Hepatocyte (in vitro differentiated cells): ENCODE measurements at regions not wholly inside any gene's neighbourhood (a gene's known extent, or its start where the extent isn't known, plus 50 kb on each side); places are given as distances from the start of the nearest gene placed in this dataset.

ENCODE experiments used
- DNase-seq: peaks from one replicate; pipeline ENCODE4 v3.0.0-alpha.2; 2016; ENCODE audit warnings: low spot score
- H2AFZ ChIP-seq: fragments of 200-600 bp; sonication (generic); 2 replicates; pipeline ENCODE4 v1.6.0; 2016; ENCODE audit warnings: antibody characterized with exemption, mild to moderate bottlenecking
- H3K27ac ChIP-seq: fragments of 200-600 bp; sonication (generic); 2 replicates; pipeline ENCODE4 v1.5.1; 2016; ENCODE audit warnings: mild to moderate bottlenecking
- H3K27me3 ChIP-seq: fragments of 200-600 bp; sonication (generic); 2 replicates; pipeline ENCODE4 v1.6.1; 2016
- H3K36me3 ChIP-seq: fragments of 200-600 bp; sonication (generic); replicated peaks from 2 replicates; pipeline ENCODE4 v1.5.1; 2016; ENCODE audit warnings: low read depth; ENCODE audit not compliant: insufficient read depth
- H3K4me1 ChIP-seq: fragments of 200-600 bp; sonication (generic); 2 replicates; pipeline ENCODE4 v1.5.1; 2016; ENCODE audit warnings: mild to moderate bottlenecking, moderate library complexity; ENCODE audit not compliant: insufficient read depth
- H3K4me2 ChIP-seq: fragments of 200-600 bp; sonication (generic); 2 replicates; pipeline ENCODE4 v1.6.0; 2016
- H3K4me3 ChIP-seq: fragments of 200-600 bp; sonication (generic); 2 replicates; pipeline ENCODE4 v1.5.1; 2016; ENCODE audit warnings: mild to moderate bottlenecking
- H3K79me2 ChIP-seq: fragments of 200-600 bp; sonication (generic); 2 replicates; pipeline ENCODE4 v1.6.0; 2017; ENCODE audit warnings: mild to moderate bottlenecking
- H3K9me2 ChIP-seq: fragments of 200-600 bp; sonication (generic); replicated peaks from 2 replicates; pipeline ENCODE4 v1.6.0; 2017; ENCODE audit warnings: mild to moderate bottlenecking; ENCODE audit not compliant: insufficient read depth
- H3K9me3 ChIP-seq: fragments of 200-600 bp; sonication (generic); 2 replicates; pipeline ENCODE4 v1.5.1; 2016; ENCODE audit warnings: low read depth, mild to moderate bottlenecking
- H4K20me1 ChIP-seq: fragments of 200-600 bp; sonication (generic); 2 replicates; pipeline ENCODE4 v1.6.0; 2016; ENCODE audit warnings: mild to moderate bottlenecking; ENCODE audit not compliant: insufficient read depth, poor library complexity, severe bottlenecking
- CTCF ChIP-seq: fragments of 200-600 bp; sonication (generic); IDR thresholded peaks from 2 replicates; pipeline ENCODE4 v1.5.1; 2016; ENCODE audit warnings: antibody characterized with exemption, mild to moderate bottlenecking; ENCODE audit not compliant: poor library complexity
- EZH2 ChIP-seq: fragments of 200-600 bp; sonication (generic); IDR thresholded peaks from 2 replicates; pipeline ENCODE4 v1.6.1; 2016; ENCODE audit warnings: antibody characterized with exemption, mild to moderate bottlenecking, borderline replicate concordance
- EZH2phosphoT487 ChIP-seq: fragments of 200-600 bp; sonication (generic); IDR thresholded peaks from one replicate; pipeline ENCODE4 v1.6.1; 2018; ENCODE audit warnings: antibody characterized with exemption, mild to moderate bottlenecking, low read depth, moderate library complexity; ENCODE audit not compliant: unreplicated experiment, severe bottlenecking
- WGBS: methylation state at CpG from one replicate; pipeline ENCODE4 v1.1.6; 2016; ENCODE audit warnings: low lambda C conversion rate; ENCODE audit errors: missing lambda C conversion rate; 5-methylcytosine and 5-hydroxymethylcytosine counted together

GRCh38 chr3:191959876-191960413, 499.0 kb downstream of the PYDC2 start:
- H3K4me2 ChIP-seq = no peak overlapping the region
- H3K27me3 ChIP-seq = no peaks in the 10 kb centered on the region
- no peaks in the 10 kb centered on the region for H4K20me1 ChIP-seq
- no peak for DNase-seq
- no peak overlapping the region for H2AFZ ChIP-seq
- no peaks in the 10 kb centered on the region for H3K9me3 ChIP-seq
- 67% methylated on average over 4 of the region's 4 CpGs for WGBS
- H3K79me2 ChIP-seq = no peaks in the 10 kb centered on the region
- TF ChIP-seq CTCF (no peak), EZH2phosphoT487 (no peak), EZH2 (no peak)
- H3K4me3 ChIP-seq = no peak overlapping the region
- no peaks in the 10 kb centered on the region for H3K9me2 ChIP-seq
- H3K36me3 ChIP-seq = no peaks in the 10 kb centered on the region
- H3K4me1 ChIP-seq = no peaks in the 10 kb centered on the region
- no peak overlapping the region for H3K27ac ChIP-seq

GRCh38 chr3:191961022-191961421, 500.1 kb downstream of the PYDC2 start:
- H2AFZ ChIP-seq = no peak overlapping the region
- no peaks in the 10 kb centered on the region for H3K9me3 ChIP-seq
- H3K79me2 ChIP-seq = no peaks in the 10 kb centered on the region
- TF ChIP-seq EZH2 = no peak
- no peak for TF ChIP-seq EZH2phosphoT487
- no peak for TF ChIP-seq CTCF
- no peaks in the 10 kb centered on the region for H4K20me1 ChIP-seq
- H3K4me2 ChIP-seq = no peak overlapping the region
- no peaks in the 10 kb centered on the region for H3K36me3 ChIP-seq
- H3K4me3 ChIP-seq = no peak overlapping the region
- DNase-seq = no peak
- H3K27ac ChIP-seq = no peak overlapping the region
- no peaks in the 10 kb centered on the region for H3K4me1 ChIP-seq
- H3K9me2 ChIP-seq = no peaks in the 10 kb centered on the region
- WGBS = 45% methylated on average over 5 of the region's 5 CpGs
- no peaks in the 10 kb centered on the region for H3K27me3 ChIP-seq

- H3K36me3 ChIP-seq = no peaks in the 10 kb centered on the region
- H2AFZ ChIP-seq = no peak overlapping the region
- DNase-seq = no peak
- H3K79me2 ChIP-seq = no peaks in the 10 kb centered on the region
- no peak overlapping the region for H3K4me2 ChIP-seq
- H3K27ac ChIP-seq = no peak overlapping the region
- no peaks in the 10 kb centered on the region for H3K4me1 ChIP-seq
- no peaks in the 10 kb centered on the region for H3K9me2 ChIP-seq
- no peaks in the 10 kb centered on the region for H3K9me3 ChIP-seq
- H3K27me3 ChIP-seq = no peaks in the 10 kb centered on the region
- no peaks in the 10 kb centered on the region for H4K20me1 ChIP-seq
- no peak for TF ChIP-seq EZH2phosphoT487
- no peak for TF ChIP-seq CTCF
- no peak for TF ChIP-seq EZH2
- H3K4me3 ChIP-seq = no peak overlapping the region
These were observed 500.6 kb downstream of the PYDC2 start for GRCh38 chr3:191961529-191961928.

GRCh38 chr3:191962324-191962723, 501.4 kb downstream of the PYDC2 start:
- Histone ChIP-seq H3K9me2 (no peaks in the 10 kb centered on the region), H3K9me3 (no peaks in the 10 kb centered on the region), H3K4me2 (no peak overlapping the region), H3K4me3 (no peak overlapping the region), H3K36me3 (no peaks in the 10 kb centered on the region), H3K79me2 (no peaks in the 10 kb centered on the region), H3K27ac (no peak overlapping the region), H4K20me1 (no peaks in the 10 kb centered on the region), H3K27me3 (no peaks in the 10 kb centered on the region), H3K4me1 (no peaks in the 10 kb centered on the region), H2AFZ (no peak overlapping the region)
- no peak for DNase-seq
- 36% methylated on average over 1 of the region's 1 CpG for WGBS
- TF ChIP-seq EZH2phosphoT487 (no peak), EZH2 (no peak), CTCF (no peak)
